Upper lobe of right lung (tissue), 1 donor: ENCODE measurements at regions not wholly inside any gene's neighbourhood (a gene's known extent, or its start where the extent isn't known, plus 50 kb on each side); places are given as distances from the start of the nearest gene placed in this dataset.

Experiments
- ATAC-seq: fragments of 200-7000 bp; cut with Tn5 transposase; one replicate; pipeline ENCODE4 v1.9.1; 2020; ENCODE audit warnings: mild to moderate bottlenecking, moderate library complexity
- DNase-seq: peaks from one replicate; pipeline ENCODE4 v3.0.0-alpha.2; 2020
- H3K27ac ChIP-seq: fragments of 200-600 bp; one replicate; pipeline ENCODE4 v1.8.0; 2022
- H3K27me3 ChIP-seq: fragments of 200-600 bp; one replicate; pipeline ENCODE4 v1.8.0; 2022; ENCODE audit warnings: mild to moderate bottlenecking
- H3K36me3 ChIP-seq: fragments of 200-600 bp; one replicate; pipeline ENCODE4 v1.8.0; 2022
- H3K4me1 ChIP-seq: fragments of 200-600 bp; one replicate; pipeline ENCODE4 v1.8.0; 2022
- H3K4me3 ChIP-seq: fragments of 200-600 bp; one replicate; pipeline ENCODE4 v1.8.0; 2022; ENCODE audit warnings: mild to moderate bottlenecking
- H3K9me3 ChIP-seq: fragments of 200-600 bp; one replicate; pipeline ENCODE4 v1.8.0; 2022
- CTCF ChIP-seq: fragments of 200-600 bp; IDR thresholded peaks from one replicate; pipeline ENCODE4 v1.8.0; 2022; ENCODE audit warnings: antibody characterized with exemption
- intact Hi-C: fragments of 100-400 bp; cut with DNase I; formaldehyde crosslinking; loops from one replicate; pipeline ENCODE4 v1.11.0; 2022
- donor health status: DM: no; HTN: yes; CAD: no; lungs with severe emphysema.

DNA sequence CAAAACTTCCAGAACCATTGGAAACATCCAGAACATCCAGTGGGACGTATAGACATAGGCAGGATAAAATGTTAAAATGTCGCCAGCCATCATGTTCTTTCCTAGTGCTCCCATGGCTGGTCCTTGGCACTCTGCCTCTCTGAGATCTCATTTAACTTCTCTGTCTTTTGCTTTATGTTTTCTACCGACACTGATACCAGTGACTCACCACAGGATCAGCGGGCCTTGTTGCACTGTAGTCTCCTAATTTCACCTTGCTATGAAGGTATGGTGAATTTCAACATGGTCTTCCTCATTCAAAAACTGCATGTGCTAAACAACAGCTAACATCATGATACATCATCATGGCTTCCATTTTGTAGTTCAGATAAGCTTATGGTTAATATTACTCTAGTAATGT is 521.0 kb upstream of the IGFBP7 start:
- intact Hi-C loops = no loop called here
- no peaks in the 10 kb centered on the region for H3K9me3 ChIP-seq
- no peak for DNase-seq
- no peak overlapping the region for H3K4me3 ChIP-seq
- no peaks in the 10 kb centered on the region for H3K27me3 ChIP-seq
- H3K4me1 ChIP-seq = no peaks in the 10 kb centered on the region
- no peak for TF ChIP-seq CTCF
- no peak for ATAC-seq
- H3K27ac ChIP-seq = no peak overlapping the region
- H3K36me3 ChIP-seq = no peaks in the 10 kb centered on the region

GRCh38 chr4:57628004-57628403 is 517.8 kb upstream of the IGFBP7 start:
- no peak for ATAC-seq
- intact Hi-C loops = no loop called here
- no peaks in the 10 kb centered on the region for H3K27me3 ChIP-seq
- no peak overlapping the region for H3K4me3 ChIP-seq
- no peak overlapping the region for H3K27ac ChIP-seq
- no peak for DNase-seq
- no peaks in the 10 kb centered on the region for H3K36me3 ChIP-seq
- no peaks in the 10 kb centered on the region for H3K4me1 ChIP-seq
- H3K9me3 ChIP-seq = no peaks in the 10 kb centered on the region
- no peak for TF ChIP-seq CTCF

- ATAC-seq = no peak
- no peak for TF ChIP-seq CTCF
- no peaks in the 10 kb centered on the region for H3K27me3 ChIP-seq
Measured at GRCh38 chr4:57614257-57614932, 504.2 kb upstream of the IGFBP7 start.

GRCh38 chr4:57612279-57612678 is 502.1 kb upstream of the IGFBP7 start:
- no peak for ATAC-seq
- Histone ChIP-seq H3K4me1 (no peaks in the 10 kb centered on the region), H3K4me3 (no peak overlapping the region), H3K9me3 (no peaks in the 10 kb centered on the region), H3K27ac (no peak overlapping the region), H3K27me3 (no peaks in the 10 kb centered on the region), H3K36me3 (no peaks in the 10 kb centered on the region)
- intact Hi-C loops = no loop called here
- TF ChIP-seq CTCF = no peak
- no peak for DNase-seq

More at GRCh38 chr4:57614257-57614932, 504.2 kb upstream of the IGFBP7 start:
- DNase-seq = no peak
- Histone ChIP-seq H3K9me3 (no peaks in the 10 kb centered on the region), H3K27ac (no peak overlapping the region), H3K36me3 (no peaks in the 10 kb centered on the region), H3K4me3 (no peak overlapping the region), H3K4me1 (no peaks in the 10 kb centered on the region)
- intact Hi-C loops = no loop called here

- DNase-seq = no peak
- Histone ChIP-seq H3K4me1 (no peaks in the 10 kb centered on the region), H3K27ac (no peak overlapping the region), H3K27me3 (no peaks in the 10 kb centered on the region), H3K36me3 (no peaks in the 10 kb centered on the region), H3K9me3 (no peaks in the 10 kb centered on the region), H3K4me3 (no peak overlapping the region)
- no peak for TF ChIP-seq CTCF
- intact Hi-C loops = no loop called here
- no peak for ATAC-seq
Measured at GRCh38 chr4:57607566-57608180, 497.5 kb upstream of the IGFBP7 start.
